Left lung (tissue), 4 donors: ENCODE measurements at regions not wholly inside any gene's neighbourhood (a gene's known extent, or its start where the extent isn't known, plus 50 kb on each side); places are given as distances from the start of the nearest gene placed in this dataset.
"Not testable (repeated sequence)": the region's sequence is repeated elsewhere in the genome, so short reads cannot be mapped to it uniquely, and the experiment has no call there.

ENCODE experiments used
- ATAC-seq: fragments of 200-7000 bp; cut with Tn5 transposase; one replicate; pipeline ENCODE4 v1.9.1; 2020; ENCODE audit warnings: moderate library complexity
- DNase-seq, 4 donors: peaks; one replicate each; pipeline ENCODE4 v3.0.0-alpha.2; 2013 to 2020
- H3K27ac ChIP-seq, 2 donors: fragments of 200-600 bp; sonication (generic) in 1 of 2; one replicate each; pipeline versions ENCODE4 v1.5.0 to v1.8.0; 2020 to 2021
- H3K27me3 ChIP-seq, 2 donors: fragments of 200-600 bp; sonication (generic) in 1 of 2; one replicate each; pipeline versions ENCODE4 v1.5.0 to v1.8.0; 2020 to 2021
- H3K36me3 ChIP-seq, 2 donors: fragments of 200-600 bp; sonication (generic) in 1 of 2; one replicate each; pipeline versions ENCODE4 v1.5.0 to v1.8.0; 2020 to 2021
- H3K4me1 ChIP-seq, 2 donors: fragments of 200-600 bp; one replicate each; pipeline ENCODE4 v1.8.0; 2021
- H3K4me3 ChIP-seq, 2 donors: fragments of 200-600 bp; sonication (generic) in 1 of 2; one replicate each; pipeline versions ENCODE4 v1.5.0 to v1.8.0; 2020 to 2021; ENCODE audit warnings: mild to moderate bottlenecking in 1 of 2
- H3K9me3 ChIP-seq, 2 donors: fragments of 200-600 bp; sonication (generic) in 1 of 2; one replicate each; pipeline versions ENCODE4 v1.5.0 to v1.8.0; 2020 to 2021
- intact Hi-C, 2 donors: fragments of 100-400 bp; cut with DNase I; formaldehyde crosslinking; loops; one replicate each; pipeline versions ENCODE4 v1.11.2 to v1.14.2; 2022
- TF ChIP-seq, protein P1 (sequence below), 2 donors: fragments of 200-600 bp; sonication (generic) in 1 of 2; IDR thresholded peaks; one replicate each; pipeline versions ENCODE4 v1.5.0 to v1.8.0; 2021; ENCODE audit warnings: antibody characterized with exemption in 2 of 2
- donor health status: DM: no; HTN: yes; CAD: no.
- donor health status: DM: no; HTN: no; CAD: no.

DNA sequence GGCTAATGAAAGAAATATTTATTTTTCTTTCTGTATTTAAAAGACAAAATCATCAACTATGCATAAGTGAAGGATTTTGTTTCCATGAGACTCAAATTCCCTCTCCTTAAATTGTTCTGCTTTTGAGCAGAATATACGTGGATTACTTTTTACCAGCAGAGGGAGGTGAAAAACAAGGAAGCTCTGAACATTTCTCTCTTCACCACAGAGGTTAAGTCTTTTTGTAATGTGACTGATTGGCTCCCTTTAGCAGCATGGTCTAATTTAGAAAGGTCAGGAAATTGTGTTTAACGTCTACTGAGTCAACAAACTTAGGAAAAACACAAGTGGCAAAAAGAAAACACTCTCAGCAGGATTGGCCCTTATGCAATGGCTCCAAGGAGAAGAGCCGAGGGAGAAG, 55.1 kb upstream of the F9 start:
- ATAC-seq, result peak; percentile 87
- no peak overlapping the region for H3K27ac ChIP-seq

DNA sequence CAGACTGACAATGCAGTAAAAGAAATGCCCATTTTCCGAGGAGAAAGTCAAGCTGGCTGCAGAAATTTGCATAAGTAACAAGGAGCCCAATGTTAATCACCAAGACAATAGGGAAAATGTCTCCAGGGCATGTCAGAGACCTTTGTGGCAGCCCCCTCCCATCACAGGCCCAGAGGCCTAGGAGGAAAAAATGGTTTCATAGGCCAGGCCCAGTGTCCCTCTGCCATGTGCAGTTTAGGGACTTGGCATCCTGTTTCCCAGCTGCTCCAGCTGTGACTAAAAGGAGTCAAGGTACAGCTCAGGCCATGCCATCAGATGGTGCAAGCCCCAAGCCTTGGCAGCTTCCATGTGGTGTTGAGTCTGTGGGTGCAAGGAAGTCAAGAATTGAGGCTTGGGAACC, 68.6 kb upstream of the F9 start:
- intact Hi-C loops, DNase-seq: not testable (repeated sequence)

More for the DNA sequence above, 55.1 kb upstream of the F9 start:
- H3K27me3 ChIP-seq, result no peaks in the 10 kb centered on the region
- no peaks in the 10 kb centered on the region for H3K36me3 ChIP-seq
- no peak for DNase-seq
- no peaks in the 10 kb centered on the region for H3K9me3 ChIP-seq
- intact Hi-C loops, result no loop called here
- no peaks in the 10 kb centered on the region for H3K4me1 ChIP-seq
- H3K4me3 ChIP-seq, result no peak overlapping the region
- TF ChIP-seq, protein P1, sequence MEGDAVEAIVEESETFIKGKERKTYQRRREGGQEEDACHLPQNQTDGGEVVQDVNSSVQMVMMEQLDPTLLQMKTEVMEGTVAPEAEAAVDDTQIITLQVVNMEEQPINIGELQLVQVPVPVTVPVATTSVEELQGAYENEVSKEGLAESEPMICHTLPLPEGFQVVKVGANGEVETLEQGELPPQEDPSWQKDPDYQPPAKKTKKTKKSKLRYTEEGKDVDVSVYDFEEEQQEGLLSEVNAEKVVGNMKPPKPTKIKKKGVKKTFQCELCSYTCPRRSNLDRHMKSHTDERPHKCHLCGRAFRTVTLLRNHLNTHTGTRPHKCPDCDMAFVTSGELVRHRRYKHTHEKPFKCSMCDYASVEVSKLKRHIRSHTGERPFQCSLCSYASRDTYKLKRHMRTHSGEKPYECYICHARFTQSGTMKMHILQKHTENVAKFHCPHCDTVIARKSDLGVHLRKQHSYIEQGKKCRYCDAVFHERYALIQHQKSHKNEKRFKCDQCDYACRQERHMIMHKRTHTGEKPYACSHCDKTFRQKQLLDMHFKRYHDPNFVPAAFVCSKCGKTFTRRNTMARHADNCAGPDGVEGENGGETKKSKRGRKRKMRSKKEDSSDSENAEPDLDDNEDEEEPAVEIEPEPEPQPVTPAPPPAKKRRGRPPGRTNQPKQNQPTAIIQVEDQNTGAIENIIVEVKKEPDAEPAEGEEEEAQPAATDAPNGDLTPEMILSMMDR (IDR thresholded peaks at IDR 0.05), result no peak

DNA sequence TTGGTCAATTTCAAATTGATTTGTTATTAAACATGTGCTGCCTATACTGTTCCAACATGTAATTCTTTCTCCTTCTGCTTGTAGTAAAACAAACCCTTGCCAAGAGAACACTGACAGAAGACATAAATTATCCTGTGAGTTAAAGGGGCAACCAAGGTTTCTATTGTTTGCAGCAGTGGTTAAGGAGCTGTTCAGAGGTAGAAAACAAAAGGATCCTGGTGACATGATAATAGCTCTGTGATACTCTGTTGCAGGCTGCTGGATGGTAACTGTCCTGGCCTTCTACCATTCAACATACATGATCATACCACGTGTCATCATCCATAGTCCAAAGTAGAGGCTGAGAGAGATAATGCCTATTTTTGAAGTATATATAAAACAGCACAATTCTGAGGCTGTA, 75.8 kb upstream of the F9 start:
- no peaks in the 10 kb centered on the region for H3K4me1 ChIP-seq
- H3K9me3 ChIP-seq, result no peaks in the 10 kb centered on the region
- TF ChIP-seq, protein P1 (IDR thresholded peaks at IDR 0.05), result no peak
- DNase-seq (no peak), ATAC-seq (no peak)
- H3K27me3 ChIP-seq, result no peaks in the 10 kb centered on the region
- H3K27ac ChIP-seq, result no peak overlapping the region
- H3K36me3 ChIP-seq, result no peaks in the 10 kb centered on the region
- H3K4me3 ChIP-seq, result no peak overlapping the region
- intact Hi-C loops, result no loop called here

More for the DNA sequence above, 68.6 kb upstream of the F9 start:
- not testable (repeated sequence) for H3K4me1 ChIP-seq, H3K4me3 ChIP-seq, H3K27me3 ChIP-seq, ATAC-seq, H3K36me3 ChIP-seq, H3K27ac ChIP-seq, H3K9me3 ChIP-seq

DNA sequence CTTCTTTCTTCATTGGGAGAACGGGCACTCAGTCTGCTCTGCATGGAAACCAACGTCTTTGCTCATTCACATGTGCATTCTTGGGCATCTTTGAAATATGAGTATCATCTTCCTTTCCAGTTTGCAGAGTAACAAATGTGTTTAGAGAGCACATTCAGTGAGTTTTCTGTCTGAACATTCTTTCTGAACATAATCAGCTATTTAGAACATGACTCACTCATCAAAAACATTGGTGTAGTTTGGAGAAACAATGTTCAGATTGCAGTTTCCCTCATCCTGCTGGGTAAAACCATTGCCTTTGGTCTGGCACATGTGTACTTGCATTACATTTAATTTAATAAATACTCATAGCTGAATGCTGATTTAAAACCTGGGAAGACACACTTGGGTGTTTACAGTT, 81.5 kb upstream of the F9 start:
- DNase-seq (no peak), ATAC-seq (no peak)
- H3K36me3 ChIP-seq, result no peaks in the 10 kb centered on the region
- no peaks in the 10 kb centered on the region for H3K27me3 ChIP-seq
- H3K4me3 ChIP-seq, result no peak overlapping the region
- no peaks in the 10 kb centered on the region for H3K9me3 ChIP-seq
- H3K27ac ChIP-seq, result no peak overlapping the region
- no peaks in the 10 kb centered on the region for H3K4me1 ChIP-seq
- TF ChIP-seq, protein P1 (IDR thresholded peaks at IDR 0.05), result no peak
- intact Hi-C loops, result no loop called here

DNA sequence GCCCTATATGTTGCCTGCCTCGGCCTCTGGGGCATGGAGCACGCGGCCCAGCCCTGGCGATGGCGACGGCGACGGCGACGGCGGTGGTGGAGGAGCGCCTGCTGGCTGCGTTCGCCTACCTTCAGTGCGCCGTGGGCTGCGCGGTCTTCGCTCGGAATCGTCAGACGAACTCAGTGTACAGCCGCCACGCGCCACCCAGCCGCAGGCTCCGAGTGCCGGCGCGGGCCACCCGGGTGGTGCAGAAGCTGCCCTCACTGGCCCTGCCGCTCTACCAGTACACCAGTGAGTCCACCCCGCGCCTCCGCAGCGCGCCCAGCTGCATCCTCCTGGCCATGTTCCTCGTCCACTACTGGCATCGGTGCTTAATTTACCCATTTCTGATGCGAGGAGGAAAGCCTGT, 83.7 kb upstream of the F9 start:
- H3K36me3 ChIP-seq, result no peaks in the 10 kb centered on the region
- peaks cover 0 to 3% of the 10 kb centered on the region in 2 donors for H3K9me3 ChIP-seq
- TF ChIP-seq, protein P1 (IDR thresholded peaks at IDR 0.05), result no peak
- ATAC-seq, result no peak
- no peaks in the 10 kb centered on the region for H3K27me3 ChIP-seq
- H3K4me3 ChIP-seq, result no peak overlapping the region
- H3K27ac ChIP-seq, result no peak overlapping the region
- H3K4me1 ChIP-seq, result no peaks in the 10 kb centered on the region
- intact Hi-C loops, result no loop called here
- DNase-seq, result peak in 1 of 4 donors; percentile 49

DNA sequence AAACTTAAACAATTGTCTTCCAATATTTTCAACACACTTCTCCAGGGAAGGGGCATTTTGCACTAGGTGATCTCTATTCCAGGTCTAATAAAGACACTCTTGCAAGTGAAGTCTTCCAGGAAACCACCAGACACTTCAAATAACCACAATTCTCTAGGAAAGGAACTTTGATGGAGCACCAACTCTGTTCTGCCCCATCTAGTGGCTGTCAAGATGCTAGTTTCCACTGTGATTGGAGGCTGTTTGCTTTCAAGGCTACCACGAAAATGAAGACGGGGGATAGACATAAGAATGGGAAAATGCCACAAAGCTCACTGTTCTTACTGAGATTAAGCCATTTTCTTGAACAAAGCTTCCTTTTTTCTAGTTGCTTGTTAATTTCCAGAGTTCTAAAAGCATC, 100.6 kb upstream of the F9 start:
- TF ChIP-seq, protein P1 (IDR thresholded peaks at IDR 0.05), result no peak
- ATAC-seq, result no peak
- Histone ChIP-seq H3K36me3 (no peaks in the 10 kb centered on the region), H3K4me1 (no peaks in the 10 kb centered on the region), H3K27me3 (no peaks in the 10 kb centered on the region), H3K4me3 (no peak overlapping the region), H3K27ac (no peak overlapping the region), H3K9me3 (no peaks in the 10 kb centered on the region)
- intact Hi-C loops, result no loop called here
- DNase-seq, result peak in 1 of 4 donors; percentile 2
